Activated gamma-delta T cell treated with anti-CD3 and anti-CD28 coated beads, Interleukin-2, amount 50 U/mL, for 16 hours (primary cell): ENCODE measurements at regions not wholly inside any gene's neighbourhood (a gene's known extent, or its start where the extent isn't known, plus 50 kb on each side); places are given as distances from the start of the nearest gene placed in this dataset.
"Not testable (repeated sequence)": the region's sequence is repeated elsewhere in the genome, so short reads cannot be mapped to it uniquely, and the experiment has no call there.

ENCODE experiments used
- DNase-seq: peaks from one replicate; pipeline ENCODE4 v3.0.0-alpha.2; 2020; ENCODE audit warnings: low read depth

- no peak for DNase-seq
Measured at GRCh38 chr12:131521326-131521725, 189.6 kb upstream of the SFSWAP start.

- no peak for DNase-seq
Measured at GRCh38 chr12:131525795-131526508, 184.9 kb upstream of the SFSWAP start.

GRCh38 chr12:131527092-131527491 is 183.8 kb upstream of the SFSWAP start:
- DNase-seq: no peak

- DNase-seq: no peak
Measured at GRCh38 chr12:131527736-131528135, 183.2 kb upstream of the SFSWAP start.

GRCh38 chr12:131528144-131528543 is 182.7 kb upstream of the SFSWAP start:
- DNase-seq: no peak

GRCh38 chr12:131528667-131529066 is 182.2 kb upstream of the SFSWAP start:
- no peak for DNase-seq

- DNase-seq: no peak
Measured at GRCh38 chr12:131529196-131530040, 181.5 kb upstream of the SFSWAP start.

GRCh38 chr12:131530041-131530332 is 180.9 kb upstream of the SFSWAP start:
- no peak for DNase-seq

GRCh38 chr12:131530422-131530821 is 180.5 kb upstream of the SFSWAP start:
- DNase-seq: no peak

GRCh38 chr12:131533139-131533538 is 177.8 kb upstream of the SFSWAP start:
- no peak for DNase-seq

GRCh38 chr12:131535779-131536178 is 175.1 kb upstream of the SFSWAP start:
- DNase-seq: no peak

- DNase-seq: peak; percentile 9
Measured at GRCh38 chr12:131536337-131536736, 174.6 kb upstream of the SFSWAP start.

GRCh38 chr12:131536766-131537165 is 174.1 kb upstream of the SFSWAP start:
- DNase-seq: no peak

- DNase-seq: no peak
Measured at GRCh38 chr12:131537267-131537958, 173.5 kb upstream of the SFSWAP start.

GRCh38 chr12:131539381-131539780 is 171.5 kb upstream of the SFSWAP start:
- no peak for DNase-seq

- no peak for DNase-seq
Measured at GRCh38 chr12:131540138-131540623, 170.7 kb upstream of the SFSWAP start.

GRCh38 chr12:131541512-131541911 is 169.4 kb upstream of the SFSWAP start:
- not testable (repeated sequence) for DNase-seq

- no peak for DNase-seq
Measured at GRCh38 chr12:131542351-131542750, 168.5 kb upstream of the SFSWAP start.

- no peak for DNase-seq
Measured at GRCh38 chr12:131543040-131543439, 167.8 kb upstream of the SFSWAP start.

GRCh38 chr12:131547555-131547954 is 163.3 kb upstream of the SFSWAP start:
- no peak for DNase-seq

GRCh38 chr12:131550121-131550520 is 160.8 kb upstream of the SFSWAP start:
- DNase-seq: no peak

GRCh38 chr12:131551675-131552491 is 159.0 kb upstream of the SFSWAP start:
- DNase-seq: no peak
